Keratinocyte (primary cell): ENCODE measurements at regions not wholly inside any gene's neighbourhood (a gene's known extent, or its start where the extent isn't known, plus 50 kb on each side); places are given as distances from the start of the nearest gene placed in this dataset.

Source experiments
- DNase-seq: peaks from one replicate; pipeline ENCODE4 v3.0.0-alpha.2; 2011; ENCODE audit warnings: low read depth, missing footprints, low spot score
- FAIRE-seq: peaks from 2 replicates; lab custom pipeline; 2011; peaks lifted over from hg19 to GRCh38; lab: Jason Lieb, UNC
- H2AFZ ChIP-seq: 2 replicates; pipeline ENCODE4 v1.6.0; 2012; ENCODE audit warnings: low read length, control low read depth, inconsistent platforms; ENCODE audit not compliant: control insufficient read depth
- H3K27ac ChIP-seq: 2 replicates; pipeline ENCODE4 v1.5.1; 2011; ENCODE audit warnings: low read length; ENCODE audit not compliant: control insufficient read depth, insufficient read depth
- H3K27me3 ChIP-seq: 3 replicates; pipeline ENCODE4 v1.6.0; 2011; ENCODE audit warnings: low read length; ENCODE audit not compliant: control insufficient read depth, insufficient read depth; ENCODE audit errors: extremely low read depth
- H3K36me3 ChIP-seq, 2 experiments: 2 replicates in 1 of 2; 3 replicates in 1 of 2; pipeline ENCODE4 v1.5.1; 2011; ENCODE audit warnings: low read length in 2 of 2, mild to moderate bottlenecking in 1 of 2; ENCODE audit not compliant: control insufficient read depth in 2 of 2, insufficient read depth in 2 of 2; ENCODE audit errors: extremely low read depth in 1 of 2
- H3K4me1 ChIP-seq: 3 replicates; pipeline ENCODE4 v1.5.1; 2011; ENCODE audit warnings: low read length; ENCODE audit not compliant: control insufficient read depth, insufficient read depth; ENCODE audit errors: extremely low read depth
- H3K4me2 ChIP-seq: 3 replicates; pipeline ENCODE4 v1.6.0; 2011; ENCODE audit warnings: low read depth, low read length; ENCODE audit not compliant: control insufficient read depth, insufficient read depth; ENCODE audit errors: extremely low read depth
- H3K4me3 ChIP-seq, 3 experiments: fragments of 200-600 bp in 1 of 3; sonication (generic) in 1 of 3; 2 replicates in 2 of 3; 3 replicates in 1 of 3; pipeline ENCODE4 v1.5.1; 2011 to 2016; ENCODE audit warnings: low read length in 3 of 3, mild to moderate bottlenecking in 3 of 3, control low read depth in 2 of 3, inconsistent platforms in 1 of 3, low read depth in 1 of 3, mixed read lengths in 1 of 3, mixed run types in 1 of 3, moderate library complexity in 1 of 3; ENCODE audit not compliant: control insufficient read depth in 2 of 3, insufficient read depth in 2 of 3; ENCODE audit errors: extremely low read depth in 1 of 3
- H3K79me2 ChIP-seq: 2 replicates; pipeline ENCODE4 v1.6.0; 2012; ENCODE audit warnings: low read length; ENCODE audit not compliant: control insufficient read depth, insufficient read depth
- H3K9ac ChIP-seq: 3 replicates; pipeline ENCODE4 v1.6.0; 2011; ENCODE audit warnings: low read length; ENCODE audit not compliant: control insufficient read depth, insufficient read depth; ENCODE audit errors: extremely low read depth
- H3K9me1 ChIP-seq: 3 replicates; pipeline ENCODE4 v1.6.0; 2011; ENCODE audit warnings: low read length; ENCODE audit not compliant: control insufficient read depth, insufficient read depth; ENCODE audit errors: extremely low read depth
- H3K9me3 ChIP-seq: 2 replicates; pipeline ENCODE4 v1.5.1; 2012; ENCODE audit warnings: low read depth, low read length; ENCODE audit not compliant: control insufficient read depth
- H4K20me1 ChIP-seq: 3 replicates; pipeline ENCODE4 v1.6.0; 2011; ENCODE audit warnings: low read length; ENCODE audit not compliant: control insufficient read depth, insufficient read depth; ENCODE audit errors: extremely low read depth
- EZH2 ChIP-seq: IDR thresholded peaks from one replicate; pipeline ENCODE4 v1.6.1; 2012; ENCODE audit warnings: inconsistent platforms, mild to moderate bottlenecking, low read length, moderate library complexity
- dilution Hi-C: fragments of 300-500 bp; cut with MboI; formaldehyde crosslinking; loops from one replicate; pipeline ENCODE4 v1.7.0; 2020; ENCODE audit warnings: low sequenced_read_pairs; ENCODE audit not compliant: extremely low pct_ligation_motif_present
- TF ChIP-seq, protein P1 (sequence below), 3 experiments: IDR thresholded peaks in 1 of 3; conservative IDR thresholded peaks in 1 of 3; optimal IDR thresholded peaks in 1 of 3; 2 replicates in 2 of 3; 3 replicates in 1 of 3; pipeline versions ENCODE3 to v1.5.1; 2011; ENCODE audit warnings: low read length in 3 of 3, mild to moderate bottlenecking in 3 of 3, moderate library complexity in 2 of 3, control low read depth in 1 of 3, inconsistent platforms in 1 of 3; ENCODE audit not compliant: insufficient read depth in 2 of 3; ENCODE audit errors: extremely low read depth in 1 of 3

DNA sequence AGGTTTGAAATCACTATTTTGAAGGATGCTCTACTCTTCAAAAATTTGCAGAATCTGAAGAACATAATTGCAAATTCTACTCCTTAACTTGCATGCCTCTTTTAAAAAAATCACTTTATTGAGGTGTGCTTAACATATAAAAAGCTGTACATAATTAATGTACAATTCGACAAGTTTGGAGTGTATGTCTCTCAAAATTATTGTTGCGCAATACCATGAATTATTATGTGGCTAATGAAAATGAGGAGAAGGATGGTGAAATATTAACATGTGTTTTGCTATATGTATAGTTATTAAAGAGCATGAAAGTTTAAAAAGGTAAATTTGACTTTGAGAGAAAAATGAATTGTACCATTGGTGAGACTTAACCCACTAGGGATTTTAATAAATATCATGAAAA lies 187.2 kb upstream of the MALRD1 start:
- Histone ChIP-seq H3K9me1 (no peaks in the 10 kb centered on the region), H2AFZ (no peak overlapping the region), H3K9me3 (no peaks in the 10 kb centered on the region), H3K36me3 (no peaks in the 10 kb centered on the region), H3K9ac (no peak overlapping the region), H3K4me2 (no peak overlapping the region), H3K27me3 (no peaks in the 10 kb centered on the region), H3K4me3 (no peak overlapping the region), H3K27ac (no peak overlapping the region), H3K4me1 (no peaks in the 10 kb centered on the region), H3K79me2 (no peaks in the 10 kb centered on the region), H4K20me1 (no peaks in the 10 kb centered on the region)
- FAIRE-seq (no peak), DNase-seq (no peak)
- dilution Hi-C loops: no loop called here
- TF ChIP-seq, protein P1, sequence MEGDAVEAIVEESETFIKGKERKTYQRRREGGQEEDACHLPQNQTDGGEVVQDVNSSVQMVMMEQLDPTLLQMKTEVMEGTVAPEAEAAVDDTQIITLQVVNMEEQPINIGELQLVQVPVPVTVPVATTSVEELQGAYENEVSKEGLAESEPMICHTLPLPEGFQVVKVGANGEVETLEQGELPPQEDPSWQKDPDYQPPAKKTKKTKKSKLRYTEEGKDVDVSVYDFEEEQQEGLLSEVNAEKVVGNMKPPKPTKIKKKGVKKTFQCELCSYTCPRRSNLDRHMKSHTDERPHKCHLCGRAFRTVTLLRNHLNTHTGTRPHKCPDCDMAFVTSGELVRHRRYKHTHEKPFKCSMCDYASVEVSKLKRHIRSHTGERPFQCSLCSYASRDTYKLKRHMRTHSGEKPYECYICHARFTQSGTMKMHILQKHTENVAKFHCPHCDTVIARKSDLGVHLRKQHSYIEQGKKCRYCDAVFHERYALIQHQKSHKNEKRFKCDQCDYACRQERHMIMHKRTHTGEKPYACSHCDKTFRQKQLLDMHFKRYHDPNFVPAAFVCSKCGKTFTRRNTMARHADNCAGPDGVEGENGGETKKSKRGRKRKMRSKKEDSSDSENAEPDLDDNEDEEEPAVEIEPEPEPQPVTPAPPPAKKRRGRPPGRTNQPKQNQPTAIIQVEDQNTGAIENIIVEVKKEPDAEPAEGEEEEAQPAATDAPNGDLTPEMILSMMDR (optimal IDR thresholded peaks at IDR 0.05 in 1 of 3, IDR thresholded peaks at IDR 0.05 in 1 of 3, conservative IDR thresholded peaks at IDR 0.05 in 1 of 3; ENCODE audit: extremely low read depth in 1 of 3, insufficient read depth in 2 of 3, low read length in 3 of 3): no peak
- no peak for TF ChIP-seq EZH2

DNA sequence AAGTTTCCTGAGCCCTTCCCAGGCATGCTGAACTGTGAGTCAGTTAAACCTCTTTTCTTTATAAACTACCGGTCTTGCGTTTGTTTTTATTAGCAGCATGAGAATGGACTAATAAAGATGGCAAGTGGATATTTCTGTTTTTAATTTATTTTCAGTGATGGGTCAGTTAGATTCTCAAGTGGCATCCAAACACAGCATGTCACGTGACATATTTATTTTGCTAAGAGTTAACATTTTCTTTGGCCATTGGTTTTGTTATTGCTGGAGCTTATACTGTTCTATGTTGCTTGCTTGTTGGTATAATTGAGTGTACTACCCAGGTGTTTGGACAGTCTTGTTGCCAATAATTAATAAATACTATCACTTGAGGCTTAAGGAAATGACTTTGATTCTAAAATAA lies 181.7 kb upstream of the MALRD1 start:
- no peaks in the 10 kb centered on the region for H3K27me3 ChIP-seq
- no peaks in the 10 kb centered on the region for H3K9me1 ChIP-seq
- H3K4me3 ChIP-seq: no peak overlapping the region
- H3K4me1 ChIP-seq: no peaks in the 10 kb centered on the region
- H3K9me3 ChIP-seq: no peaks in the 10 kb centered on the region
- H4K20me1 ChIP-seq: no peaks in the 10 kb centered on the region
- H3K27ac ChIP-seq: no peak overlapping the region
- H3K9ac ChIP-seq: no peak overlapping the region
- dilution Hi-C loops: no loop called here
- no peak for TF ChIP-seq EZH2
- TF ChIP-seq, protein P1 (optimal IDR thresholded peaks at IDR 0.05 in 1 of 3, IDR thresholded peaks at IDR 0.05 in 1 of 3, conservative IDR thresholded peaks at IDR 0.05 in 1 of 3; ENCODE audit: extremely low read depth in 1 of 3, insufficient read depth in 2 of 3, low read length in 3 of 3): no peak
- no peak overlapping the region for H2AFZ ChIP-seq
- no peaks in the 10 kb centered on the region for H3K36me3 ChIP-seq
- no peaks in the 10 kb centered on the region for H3K79me2 ChIP-seq
- DNase-seq (no peak), FAIRE-seq (no peak)
- H3K4me2 ChIP-seq: no peak overlapping the region
